Astrocyte of the hippocampus (primary cell): ENCODE measurements at regions not wholly inside any gene's neighbourhood (a gene's known extent, or its start where the extent isn't known, plus 50 kb on each side); places are given as distances from the start of the nearest gene placed in this dataset.

Source experiments
- DNase-seq: peaks from one replicate; pipeline ENCODE4 v3.0.0; 2011; ENCODE audit warnings: low read depth, low spot score

DNA sequence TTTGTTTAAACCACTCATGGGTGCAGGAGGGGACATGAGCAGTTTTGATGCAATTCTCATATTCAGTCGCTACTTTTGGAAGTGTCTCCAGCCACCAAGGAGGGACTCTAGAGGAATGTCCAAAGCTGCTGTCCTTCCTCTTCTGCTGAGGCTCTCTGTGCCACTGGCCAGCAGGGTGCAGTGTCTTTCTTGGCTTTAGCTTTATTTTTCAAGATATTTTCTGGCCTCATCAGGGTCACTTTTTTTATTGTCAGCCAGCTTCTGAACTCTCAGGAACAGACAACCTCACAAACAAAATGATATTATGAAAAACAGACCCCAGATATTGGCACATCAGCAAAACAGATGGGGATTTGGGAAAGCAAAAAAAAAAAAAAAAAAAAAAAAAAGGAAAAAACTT, 289.3 kb upstream of the ZSWIM2 start:
- peak; percentile 63 for DNase-seq

- no peak for DNase-seq
Measured at GRCh38 chr2:187136646-187137045, 287.7 kb upstream of the ZSWIM2 start.

- DNase-seq = no peak
Measured at GRCh38 chr2:187134306-187134705, 285.3 kb upstream of the ZSWIM2 start.

DNA sequence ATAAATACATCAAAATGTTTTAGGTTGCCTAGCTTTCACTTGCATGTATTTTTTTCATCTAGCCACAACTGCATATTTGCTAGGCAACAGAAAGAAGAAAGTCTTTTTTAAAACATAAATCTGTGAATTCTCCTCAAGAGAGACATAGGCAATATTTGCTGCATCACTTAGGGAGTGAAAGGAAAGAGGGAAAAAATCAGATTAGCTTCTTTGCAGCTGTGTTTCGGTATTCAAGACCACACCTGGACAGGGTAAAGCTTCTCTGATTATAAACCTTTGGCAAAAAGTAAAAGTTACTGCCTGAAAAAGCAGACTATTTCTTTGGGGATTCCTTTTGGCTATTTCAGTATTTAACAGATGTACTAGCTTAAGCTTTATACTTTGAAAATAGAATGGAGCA, 280.9 kb upstream of the ZSWIM2 start:
- no peak for DNase-seq

- DNase-seq = no peak
Measured at GRCh38 chr2:187129306-187129705, 280.3 kb upstream of the ZSWIM2 start.

GRCh38 chr2:187126247-187127005, 277.5 kb upstream of the ZSWIM2 start:
- DNase-seq = no peak

- DNase-seq = no peak
Measured at GRCh38 chr2:187125318-187125717, 276.3 kb upstream of the ZSWIM2 start.

DNA sequence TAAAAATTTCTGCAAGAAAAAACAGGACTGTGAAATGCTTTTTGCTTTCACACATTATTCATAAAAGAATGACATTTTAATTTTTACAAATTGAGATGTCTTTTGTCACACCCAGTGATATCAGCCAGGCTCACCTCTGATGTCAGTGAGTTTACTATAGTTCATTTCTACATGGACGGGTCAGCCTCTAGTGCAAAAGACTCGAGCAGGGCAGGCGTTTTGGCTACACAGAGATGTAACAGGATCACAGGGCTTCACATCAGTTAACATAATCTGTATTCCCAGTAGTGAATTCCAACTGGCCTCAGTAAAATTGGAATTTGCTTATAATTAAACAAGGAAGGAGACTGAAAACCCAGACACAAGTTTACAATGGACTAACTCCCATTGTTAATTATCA, 275.6 kb upstream of the ZSWIM2 start:
- DNase-seq = no peak

GRCh38 chr2:187118331-187119099, 269.5 kb upstream of the ZSWIM2 start:
- no peak for DNase-seq

DNA sequence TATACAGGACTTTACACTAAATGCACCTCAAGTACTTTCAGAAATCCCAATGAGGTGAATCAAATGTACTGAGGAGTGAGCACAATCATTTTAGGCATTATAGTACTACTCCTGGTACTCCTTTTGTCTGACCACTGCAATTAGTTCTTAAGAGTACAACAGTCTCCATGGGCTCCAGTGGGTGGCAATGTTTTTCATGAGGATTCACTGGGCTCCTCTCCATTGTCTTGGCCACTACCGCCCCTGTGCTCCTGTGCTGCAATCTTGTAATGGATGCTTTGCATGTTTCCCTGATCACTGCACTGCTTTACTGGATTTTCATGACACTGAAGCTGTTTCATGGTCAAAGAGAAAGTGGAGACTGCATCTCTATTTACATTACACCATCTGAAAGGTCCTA, 268.5 kb upstream of the ZSWIM2 start:
- no peak for DNase-seq

DNA sequence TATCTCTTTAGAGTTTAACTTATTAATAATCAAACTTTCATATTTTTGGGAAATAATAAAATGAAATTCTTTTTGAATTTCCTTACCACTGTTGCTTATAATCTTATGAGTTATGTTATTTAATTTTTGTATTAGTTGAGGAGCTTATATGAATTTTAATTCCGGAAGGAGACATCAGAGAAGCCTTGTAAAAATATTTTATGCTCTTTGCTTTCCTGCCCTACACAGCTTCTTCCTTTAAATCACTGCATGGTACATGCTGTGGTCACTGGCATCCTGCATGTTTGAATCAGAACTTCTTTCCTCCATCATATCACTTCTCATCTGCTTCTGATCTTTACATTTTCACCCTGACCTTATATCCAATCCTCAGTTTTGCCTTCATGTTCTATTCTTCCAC, 266.7 kb upstream of the ZSWIM2 start:
- DNase-seq = no peak

DNA sequence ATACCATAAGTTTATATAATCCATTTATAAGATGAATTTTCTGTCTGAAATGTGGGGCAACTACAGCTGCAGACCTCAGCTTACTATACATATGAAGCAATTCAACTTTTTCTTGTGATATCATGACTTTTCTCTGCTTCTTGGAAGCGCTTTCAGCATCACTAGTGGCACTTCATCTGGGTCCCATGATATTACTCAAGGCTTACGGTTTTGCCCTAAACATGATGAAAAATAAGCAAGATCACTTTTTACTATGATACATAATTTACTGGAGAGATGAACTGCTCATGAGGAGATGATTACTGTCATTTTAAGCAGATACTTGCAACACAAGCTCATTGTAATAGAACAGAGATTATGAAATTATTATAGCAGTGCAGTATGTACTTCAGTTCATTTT, 258.0 kb upstream of the ZSWIM2 start:
- DNase-seq = no peak

GRCh38 chr2:187105218-187105617, 256.2 kb upstream of the ZSWIM2 start:
- DNase-seq = no peak

DNA sequence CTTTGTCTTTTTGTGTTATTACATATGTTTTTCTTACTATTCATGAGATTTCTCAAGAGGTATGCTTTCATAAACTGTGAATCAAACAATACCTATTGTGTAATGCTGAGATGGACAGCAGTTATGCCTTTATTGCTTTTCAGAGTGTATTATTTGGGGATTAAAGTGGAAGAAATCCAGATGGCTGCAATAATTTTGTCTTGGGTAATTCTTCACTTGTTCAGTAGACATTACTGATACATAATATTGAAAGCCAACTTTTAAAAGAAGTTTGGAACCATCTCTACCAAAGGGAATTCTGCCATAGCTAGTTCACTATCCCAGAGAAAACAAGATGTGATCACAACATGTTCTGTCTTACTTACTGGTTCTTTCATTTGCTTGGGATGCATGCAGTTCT, 253.4 kb upstream of the ZSWIM2 start:
- DNase-seq = no peak

GRCh38 chr2:187098154-187098553, 249.2 kb upstream of the ZSWIM2 start:
- no peak for DNase-seq

DNA sequence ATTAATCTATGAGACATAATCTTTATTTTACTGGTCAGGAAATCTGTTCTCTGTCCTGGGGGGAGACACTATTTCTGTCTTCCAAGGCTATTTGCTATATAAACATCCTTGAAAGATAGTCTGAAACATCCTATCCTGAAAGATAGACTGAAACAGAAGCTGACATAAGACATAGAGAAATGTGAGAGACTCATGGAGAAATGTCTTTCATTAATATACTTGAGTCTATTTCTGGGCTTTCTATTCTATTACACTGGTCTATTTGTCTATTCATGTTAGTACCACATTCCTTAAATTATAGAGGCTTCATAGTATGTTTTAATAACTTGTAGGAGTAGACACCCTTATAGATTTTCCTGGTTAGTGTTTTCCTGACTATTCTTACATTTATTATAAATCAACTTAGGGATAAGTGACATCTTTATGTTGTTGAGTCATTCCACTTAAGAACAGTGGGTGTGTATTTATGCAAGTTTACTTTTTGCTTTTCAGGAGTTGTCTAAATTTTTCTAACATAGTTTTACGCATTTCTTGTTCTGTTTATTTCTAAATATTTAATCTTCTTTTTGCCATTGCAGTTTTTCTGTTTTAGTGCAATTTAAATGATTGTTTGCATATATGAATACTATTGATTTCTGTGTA, 244.9 kb upstream of the ZSWIM2 start:
- no peak for DNase-seq

DNA sequence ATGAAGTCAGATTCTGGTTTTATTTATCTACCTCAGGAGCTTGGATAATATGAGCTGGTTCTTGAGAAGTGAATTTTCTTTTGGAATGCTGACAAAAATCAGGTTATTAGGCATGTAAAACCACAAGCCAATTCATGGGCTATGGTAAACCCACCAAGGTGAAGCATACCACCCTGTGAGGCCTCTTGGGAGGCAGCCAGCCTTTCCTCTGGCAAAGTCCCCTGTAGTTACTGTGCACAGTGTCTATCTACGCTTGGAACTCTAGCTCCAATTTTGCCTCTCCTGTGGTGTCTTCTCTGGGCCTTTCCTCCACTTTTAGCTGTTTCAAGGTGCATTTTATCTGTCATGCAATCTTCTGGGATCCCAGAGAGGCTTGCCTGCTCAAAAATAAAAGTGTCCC, 242.7 kb upstream of the ZSWIM2 start:
- DNase-seq = peak; percentile 79

DNA sequence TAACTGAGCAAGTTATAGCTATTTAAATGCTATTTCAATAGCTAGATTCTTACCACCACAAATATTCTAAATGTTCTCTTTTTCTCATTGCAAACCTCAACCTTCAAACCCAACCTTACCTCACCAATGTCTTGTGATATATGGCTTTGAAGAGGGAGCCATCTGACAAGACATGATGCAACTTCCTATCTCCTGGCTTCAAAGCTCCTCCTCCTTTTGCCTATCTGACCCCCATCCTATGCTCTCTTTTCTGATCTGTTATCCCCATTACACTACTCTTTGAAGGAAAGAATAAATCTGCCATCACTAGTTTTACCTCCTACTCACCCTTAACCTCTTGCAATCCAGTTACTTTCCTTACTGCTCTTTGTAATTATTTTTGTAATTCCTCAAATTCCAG, 235.6 kb upstream of the ZSWIM2 start:
- DNase-seq = no peak

- DNase-seq = no peak
Measured at GRCh38 chr2:187081461-187081860, 232.5 kb upstream of the ZSWIM2 start.

DNA sequence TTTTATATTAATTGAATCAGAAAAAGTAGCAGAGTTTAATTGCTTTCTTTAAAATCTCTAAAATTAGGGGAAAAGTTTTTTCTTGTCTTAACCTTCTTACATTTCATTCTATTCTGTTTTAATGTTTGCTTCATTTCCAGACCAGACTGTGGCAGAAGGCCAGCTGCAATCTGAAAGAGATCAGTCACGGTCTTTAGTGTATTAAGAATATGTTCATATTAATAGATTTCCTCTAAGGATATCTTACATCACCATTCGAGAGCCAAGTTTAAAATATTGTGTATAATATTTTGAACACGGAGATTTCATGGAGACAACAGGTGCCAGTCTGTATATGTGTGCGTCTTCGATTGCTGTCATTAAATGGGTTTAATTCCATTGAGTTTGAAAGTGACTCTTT, 230.9 kb upstream of the ZSWIM2 start:
- DNase-seq = no peak

DNA sequence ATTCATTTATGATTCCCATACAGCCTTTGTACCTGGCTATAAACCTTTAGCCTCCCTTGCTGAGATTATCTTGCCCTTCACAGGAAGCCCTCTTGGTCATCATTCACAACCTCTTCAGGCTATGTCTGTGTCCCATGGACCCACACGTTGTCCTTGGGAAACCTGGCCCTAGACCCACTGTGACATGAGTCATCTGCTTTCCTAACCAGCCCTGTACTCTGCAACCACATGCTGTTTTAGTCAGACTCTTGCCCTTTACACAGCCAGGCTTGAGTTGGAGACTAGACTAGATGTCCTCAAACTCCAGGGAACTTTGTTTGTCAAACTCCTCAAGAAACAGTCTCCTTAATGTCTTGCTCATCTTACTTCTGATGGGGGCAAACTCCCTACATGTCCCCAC, 229.3 kb upstream of the ZSWIM2 start:
- DNase-seq = peak; percentile 6

GRCh38 chr2:187075671-187076070, 226.7 kb upstream of the ZSWIM2 start:
- DNase-seq = no peak

- DNase-seq = no peak
Measured at GRCh38 chr2:187075199-187075635, 226.2 kb upstream of the ZSWIM2 start.
